Neural progenitor cell (in vitro differentiated cells): ENCODE measurements at regions not wholly inside any gene's neighbourhood (a gene's known extent, or its start where the extent isn't known, plus 50 kb on each side); places are given as distances from the start of the nearest gene placed in this dataset.
A peak's percentile ranks its signal among the peaks of the same experiment; 100 is the strongest.

Experiments used
- DNase-seq: peaks from one replicate; pipeline ENCODE4 v3.0.0-alpha.2; 2016; ENCODE audit warnings: low spot score
- H2AFZ ChIP-seq: fragments of 200-600 bp; sonication (generic); replicated peaks from 2 replicates; pipeline ENCODE4 v1.6.1; 2016; ENCODE audit warnings: antibody characterized with exemption
- H3F3A ChIP-seq: fragments of 200-600 bp; sonication (generic); 2 replicates; pipeline ENCODE4 v1.6.1; 2016; ENCODE audit warnings: antibody characterized with exemption, low read depth
- H3K27ac ChIP-seq: fragments of 200-600 bp; sonication (generic); 2 replicates; pipeline ENCODE4 v1.5.1; 2016; ENCODE audit warnings: mild to moderate bottlenecking
- H3K27me3 ChIP-seq: fragments of 200-600 bp; sonication (generic); 2 replicates; pipeline ENCODE4 v1.6.1; 2016; ENCODE audit warnings: mild to moderate bottlenecking, moderate library complexity
- H3K36me3 ChIP-seq: fragments of 200-600 bp; sonication (generic); 2 replicates; pipeline ENCODE4 v1.5.1; 2016
- H3K4me1 ChIP-seq: fragments of 200-600 bp; sonication (generic); 2 replicates; pipeline ENCODE4 v1.6.1; 2016; ENCODE audit warnings: mixed run types
- H3K4me2 ChIP-seq: fragments of 200-600 bp; sonication (generic); 2 replicates; pipeline ENCODE4 v1.6.1; 2016
- H3K4me3 ChIP-seq: fragments of 200-600 bp; sonication (generic); 2 replicates; pipeline ENCODE4 v1.5.1; 2016
- H3K79me2 ChIP-seq: fragments of 200-600 bp; sonication (generic); 2 replicates; pipeline ENCODE4 v1.6.1; 2016; ENCODE audit warnings: low read depth
- H3K9ac ChIP-seq: fragments of 200-600 bp; sonication (generic); 2 replicates; pipeline ENCODE4 v1.6.1; 2016
- H3K9me3 ChIP-seq: fragments of 200-600 bp; sonication (generic); 2 replicates; pipeline ENCODE4 v1.5.1; 2016; ENCODE audit warnings: low read depth
- H4K20me1 ChIP-seq: fragments of 200-600 bp; sonication (generic); 2 replicates; pipeline ENCODE4 v1.6.1; 2016; ENCODE audit warnings: low read depth
- H3K27ac Mint-ChIP-seq: 3 replicates; pipeline ENCODE4 v1.8.0; 2021; ENCODE audit warnings: mixed read lengths
- H3K27me3 Mint-ChIP-seq: 2 replicates; pipeline ENCODE4 v1.8.0; 2022; ENCODE audit warnings: low read depth, mild to moderate bottlenecking, inconsistent platforms, moderate library complexity, mixed read lengths; ENCODE audit not compliant: insufficient read depth
- H3K36me3 Mint-ChIP-seq: 3 replicates; pipeline ENCODE4 v1.8.0; 2021; ENCODE audit warnings: mixed read lengths
- H3K4me1 Mint-ChIP-seq: 3 replicates; pipeline ENCODE4 v1.8.0; 2021; ENCODE audit warnings: mixed read lengths
- H3K4me3 Mint-ChIP-seq: 3 replicates; pipeline ENCODE4 v1.8.0; 2021; ENCODE audit warnings: mild to moderate bottlenecking, moderate library complexity, mixed read lengths
- H3K9me3 Mint-ChIP-seq: 3 replicates; pipeline ENCODE4 v1.8.0; 2020; ENCODE audit warnings: mixed read lengths
- EZH2 ChIP-seq: fragments of 200-600 bp; sonication (generic); IDR thresholded peaks from 2 replicates; pipeline ENCODE4 v1.6.1; 2017; ENCODE audit warnings: antibody characterized with exemption, mild to moderate bottlenecking, moderate library complexity
- EZH2phosphoT487 ChIP-seq: fragments of 200-600 bp; sonication (generic); IDR thresholded peaks from 2 replicates; pipeline ENCODE4 v1.6.1; 2017; ENCODE audit warnings: antibody characterized with exemption
- TF ChIP-seq, protein P1 (sequence below): fragments of 200-600 bp; sonication (generic); IDR thresholded peaks from 2 replicates; pipeline ENCODE4 v1.5.1; 2017; ENCODE audit warnings: antibody characterized with exemption, mild to moderate bottlenecking

DNA sequence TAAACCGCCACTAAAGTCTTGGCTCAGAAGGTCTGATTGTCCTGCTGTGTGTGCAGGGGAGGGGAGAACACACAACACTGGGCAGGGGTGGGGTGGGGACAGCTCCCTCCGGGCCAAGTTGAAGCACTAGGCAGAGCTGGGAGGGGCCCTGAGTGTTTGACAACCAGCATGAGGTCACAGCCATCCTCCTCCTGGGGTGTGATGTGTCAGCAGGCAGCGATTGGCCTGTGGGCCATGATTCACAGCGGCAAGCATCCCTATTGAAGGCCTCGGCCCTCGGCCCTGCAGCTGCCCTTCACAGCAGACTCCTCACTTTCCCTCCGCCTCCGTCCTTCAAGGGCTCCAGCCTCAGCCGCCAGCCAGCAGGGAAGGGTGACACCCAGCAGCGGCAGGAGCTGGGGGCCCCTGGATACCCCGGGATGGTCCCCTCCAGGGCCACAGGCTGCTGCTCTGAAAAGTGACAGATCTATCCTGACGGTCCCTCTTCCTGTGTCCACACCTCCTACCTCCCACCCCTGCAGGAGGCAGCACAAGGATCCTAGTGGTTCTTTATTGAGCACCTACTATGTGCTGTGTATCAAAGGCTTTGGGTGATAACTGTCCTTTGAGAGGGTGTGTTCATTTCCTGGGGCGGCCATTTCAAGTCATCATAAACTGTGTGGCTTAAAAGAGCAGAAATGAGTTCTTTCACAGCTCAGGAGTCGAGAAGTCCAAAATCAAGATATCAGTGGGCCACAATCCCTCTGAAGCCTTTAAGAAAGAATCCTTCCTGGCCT is 66.0 kb upstream of the SLC25A33 start:
- H2AFZ ChIP-seq = no peak overlapping the region
- no peak overlapping the region for H3K4me3 Mint-ChIP-seq
- H3K36me3 Mint-ChIP-seq = no peaks in the 10 kb centered on the region

DNA sequence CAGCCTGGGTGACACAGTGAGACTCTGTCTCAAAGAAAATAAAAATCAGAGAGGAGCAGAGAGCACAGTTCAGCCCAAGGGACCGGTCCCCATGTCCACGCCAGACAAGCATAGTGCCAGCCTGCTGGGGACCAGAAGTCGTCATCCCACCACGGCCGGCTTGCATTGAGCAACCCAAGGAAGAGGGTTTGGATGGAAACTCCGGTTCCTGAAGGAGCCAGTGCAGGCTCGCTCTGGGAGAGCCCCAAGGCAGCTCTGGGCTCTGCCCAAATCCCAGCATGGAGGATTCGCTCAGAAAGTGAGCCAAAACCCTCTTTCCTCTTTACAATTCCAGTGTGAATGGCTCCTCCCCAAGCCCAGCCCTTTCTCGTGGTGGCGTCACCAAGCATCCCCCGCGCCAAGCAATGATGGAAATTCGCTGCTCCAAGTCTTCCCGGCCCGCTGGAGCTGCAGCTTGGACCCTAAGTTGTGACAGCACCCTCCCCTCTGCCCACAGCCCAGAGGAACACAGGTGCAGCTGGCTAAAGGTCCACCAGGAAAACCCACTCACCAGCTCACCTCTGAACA is 64.1 kb upstream of the SLC25A33 start:
- Histone ChIP-seq H3F3A (peaks cover 10% of the 10 kb centered on the region), H3K27me3 (no peaks in the 10 kb centered on the region), H3K9me3 (no peaks in the 10 kb centered on the region), H3K79me2 (no peaks in the 10 kb centered on the region), H3K4me2 (no peak overlapping the region), H4K20me1 (no peaks in the 10 kb centered on the region), H3K9ac (no peak overlapping the region), H3K4me1 (no peaks in the 10 kb centered on the region), H3K36me3 (no peaks in the 10 kb centered on the region), H2AFZ (peak overlapping the region; percentile 58), H3K4me3 (no peak overlapping the region), H3K27ac (no peak overlapping the region)
- Mint-ChIP-seq H3K36me3 (no peaks in the 10 kb centered on the region), H3K27me3 (peaks cover 4% of the 10 kb centered on the region), H3K9me3 (no peaks in the 10 kb centered on the region), H3K4me1 (peaks cover 19% of the 10 kb centered on the region), H3K27ac (peak overlapping the region; percentile 29), H3K4me3 (no peak overlapping the region)
- DNase-seq = no peak
- TF ChIP-seq EZH2 = no peak
- no peak for TF ChIP-seq EZH2phosphoT487
- TF ChIP-seq, protein P1, sequence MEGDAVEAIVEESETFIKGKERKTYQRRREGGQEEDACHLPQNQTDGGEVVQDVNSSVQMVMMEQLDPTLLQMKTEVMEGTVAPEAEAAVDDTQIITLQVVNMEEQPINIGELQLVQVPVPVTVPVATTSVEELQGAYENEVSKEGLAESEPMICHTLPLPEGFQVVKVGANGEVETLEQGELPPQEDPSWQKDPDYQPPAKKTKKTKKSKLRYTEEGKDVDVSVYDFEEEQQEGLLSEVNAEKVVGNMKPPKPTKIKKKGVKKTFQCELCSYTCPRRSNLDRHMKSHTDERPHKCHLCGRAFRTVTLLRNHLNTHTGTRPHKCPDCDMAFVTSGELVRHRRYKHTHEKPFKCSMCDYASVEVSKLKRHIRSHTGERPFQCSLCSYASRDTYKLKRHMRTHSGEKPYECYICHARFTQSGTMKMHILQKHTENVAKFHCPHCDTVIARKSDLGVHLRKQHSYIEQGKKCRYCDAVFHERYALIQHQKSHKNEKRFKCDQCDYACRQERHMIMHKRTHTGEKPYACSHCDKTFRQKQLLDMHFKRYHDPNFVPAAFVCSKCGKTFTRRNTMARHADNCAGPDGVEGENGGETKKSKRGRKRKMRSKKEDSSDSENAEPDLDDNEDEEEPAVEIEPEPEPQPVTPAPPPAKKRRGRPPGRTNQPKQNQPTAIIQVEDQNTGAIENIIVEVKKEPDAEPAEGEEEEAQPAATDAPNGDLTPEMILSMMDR = no peak

More for the DNA sequence above, 66.0 kb upstream of the SLC25A33 start:
- Histone ChIP-seq H3K36me3 (no peaks in the 10 kb centered on the region), H3K9ac (no peak overlapping the region), H3K4me1 (no peaks in the 10 kb centered on the region), H3K4me2 (no peak overlapping the region), H3K9me3 (no peaks in the 10 kb centered on the region), H3K27ac (no peak overlapping the region), H3K79me2 (no peaks in the 10 kb centered on the region), H3F3A (peaks cover 10% of the 10 kb centered on the region), H4K20me1 (no peaks in the 10 kb centered on the region), H3K27me3 (no peaks in the 10 kb centered on the region), H3K4me3 (no peak overlapping the region)
- Mint-ChIP-seq H3K27me3 (peaks cover 4% of the 10 kb centered on the region), H3K4me1 (peaks cover 19% of the 10 kb centered on the region), H3K27ac (peak overlapping the region; percentile 25), H3K9me3 (no peaks in the 10 kb centered on the region)
- TF ChIP-seq EZH2phosphoT487 = no peak
- TF ChIP-seq EZH2 = no peak
- TF ChIP-seq, protein P1 = no peak
- no peak for DNase-seq

DNA sequence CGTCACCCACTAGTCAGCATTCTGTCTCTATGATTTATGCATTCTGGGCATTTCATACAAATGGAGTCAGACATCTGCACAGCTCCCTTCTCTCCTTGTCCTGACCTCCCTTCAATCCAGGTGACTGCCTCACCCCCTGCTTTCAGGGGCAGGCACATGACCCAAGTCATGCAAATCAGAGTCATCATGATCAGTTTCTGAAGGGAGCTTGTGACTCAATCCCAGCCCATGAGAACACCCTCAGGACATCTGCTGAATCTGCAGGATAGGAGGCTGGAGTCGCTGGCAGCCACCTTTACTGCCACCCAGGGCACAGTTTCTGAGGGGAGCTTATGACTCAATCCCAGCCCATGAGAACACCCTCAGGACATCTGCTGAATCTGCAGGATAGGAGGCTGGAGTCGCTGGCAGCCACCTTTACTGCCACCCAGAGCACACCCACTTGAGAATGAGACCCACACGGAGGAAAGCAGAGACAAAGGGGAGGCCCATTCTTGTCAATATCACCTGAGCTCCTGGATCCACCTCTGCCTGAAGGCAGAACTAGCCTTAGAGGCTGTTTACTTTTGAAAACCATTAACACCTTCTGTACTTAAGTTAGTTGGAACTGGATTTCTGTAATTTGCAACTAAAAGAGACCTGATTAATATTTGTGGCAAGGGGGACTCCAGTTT is 62.3 kb upstream of the SLC25A33 start:
- Mint-ChIP-seq H3K4me1 (peaks cover 18% of the 10 kb centered on the region), H3K27me3 (peaks cover 6% of the 10 kb centered on the region), H3K9me3 (no peaks in the 10 kb centered on the region), H3K36me3 (no peaks in the 10 kb centered on the region), H3K27ac (no peak overlapping the region), H3K4me3 (no peak overlapping the region)
- H2AFZ ChIP-seq = no peak overlapping the region
- H3K27ac ChIP-seq = no peak overlapping the region
- H3K9me3 ChIP-seq = no peaks in the 10 kb centered on the region
- H3K27me3 ChIP-seq = no peaks in the 10 kb centered on the region
- no peak for DNase-seq
- H3F3A ChIP-seq = peaks cover 10% of the 10 kb centered on the region
- H4K20me1 ChIP-seq = no peaks in the 10 kb centered on the region
- H3K4me2 ChIP-seq = no peak overlapping the region
- H3K4me1 ChIP-seq = no peaks in the 10 kb centered on the region
- H3K4me3 ChIP-seq = no peak overlapping the region
- no peak overlapping the region for H3K9ac ChIP-seq
- no peaks in the 10 kb centered on the region for H3K79me2 ChIP-seq
- TF ChIP-seq, protein P1 = no peak
- TF ChIP-seq EZH2 (no peak), EZH2phosphoT487 (no peak)
- H3K36me3 ChIP-seq = no peaks in the 10 kb centered on the region
